Prostate gland (tissue), 2 donors: ENCODE measurements at regions not wholly inside any gene's neighbourhood (a gene's known extent, or its start where the extent isn't known, plus 50 kb on each side); places are given as distances from the start of the nearest gene placed in this dataset.

Source experiments
- DNase-seq: peaks from one replicate; pipeline ENCODE4 v3.0.0-alpha.2; 2019; ENCODE audit warnings: low spot score
- H3K27ac ChIP-seq, 2 donors: fragments of 200-600 bp; sonication (generic); 2 replicates each; pipeline ENCODE4 v1.5.1; 2017 to 2019
- H3K27me3 ChIP-seq: fragments of 200-600 bp; sonication (generic); replicated peaks from 2 replicates; pipeline ENCODE4 v1.5.1; 2019; ENCODE audit not compliant: insufficient read depth
- H3K36me3 ChIP-seq, 2 donors: fragments of 200-600 bp; sonication (generic); 1 replicate in 1 of 2; 2 replicates in 1 of 2; pipeline versions ENCODE4 v1.5.1 to v1.8.1; 2017 to 2019
- H3K4me1 ChIP-seq: fragments of 200-600 bp; sonication (generic); replicated peaks from 2 replicates; pipeline ENCODE4 v1.5.1; 2019
- H3K4me3 ChIP-seq, 2 donors: fragments of 200-600 bp; sonication (generic); 2 replicates each; pipeline ENCODE4 v1.5.1; 2017 to 2019
- H3K9me3 ChIP-seq: fragments of 200-600 bp; sonication (generic); 2 replicates; pipeline ENCODE4 v1.5.1; 2017
- CTCF ChIP-seq, 4 experiments: fragments of 200-600 bp in 2 of 4; fragments of 450-650 bp in 2 of 4; sonication (generic) in 2 of 4; IDR thresholded peaks; 1 replicate in 3 of 4; 2 replicates in 1 of 4; pipeline ENCODE4 v1.5.1; 2016 to 2019; ENCODE audit warnings: antibody characterized with exemption in 4 of 4, mild to moderate bottlenecking in 2 of 4, moderate library complexity in 2 of 4
- POLR2A ChIP-seq: fragments of 450-650 bp; IDR thresholded peaks from one replicate; pipeline ENCODE4 v1.6.1; 2016; ENCODE audit warnings: antibody characterized with exemption, mild to moderate bottlenecking
- POLR2AphosphoS5 ChIP-seq: sonication (generic); formaldehyde crosslinking; IDR thresholded peaks from one replicate; pipeline ENCODE4 v1.6.1; 2017; ENCODE audit warnings: antibody characterized with exemption
- WGBS: methylation state at CpG from one replicate; pipeline ENCODE4 v1.1.5; 2018; 5-methylcytosine and 5-hydroxymethylcytosine counted together
- intact Hi-C: fragments of 100-400 bp; cut with DNase I; formaldehyde crosslinking; loops from one replicate; pipeline ENCODE4 v1.14.2; 2022

- 72% methylated on average over 6 of the region's 6 CpGs for WGBS
- Histone ChIP-seq H3K36me3 (no peaks in the 10 kb centered on the region), H3K27me3 (no peaks in the 10 kb centered on the region), H3K9me3 (no peaks in the 10 kb centered on the region), H3K4me1 (peaks cover 5% of the 10 kb centered on the region), H3K4me3 (no peak overlapping the region), H3K27ac (no peak overlapping the region)
- intact Hi-C loops = no loop called here
- DNase-seq = peak; percentile 35
- TF ChIP-seq CTCF (IDR thresholded peaks at IDR 0.05) (no peak), POLR2A (no peak), POLR2AphosphoS5 (no peak)
Measured at GRCh38 chr5:73278693-73279092, 105.7 kb downstream of the TMEM174 start.

GRCh38 chr5:73274881-73275663, 102.1 kb downstream of the TMEM174 start:
- H3K27ac ChIP-seq = no peak overlapping the region
- TF ChIP-seq POLR2AphosphoS5 (no peak), CTCF (IDR thresholded peaks at IDR 0.05) (no peak), POLR2A (no peak)

GRCh38 chr5:73274121-73274520, 101.1 kb downstream of the TMEM174 start:
- no peak overlapping the region for H3K4me3 ChIP-seq
- no peaks in the 10 kb centered on the region for H3K4me1 ChIP-seq
- TF ChIP-seq CTCF (IDR thresholded peaks at IDR 0.05) = no peak
- no peak for TF ChIP-seq POLR2AphosphoS5
- TF ChIP-seq POLR2A = no peak
- no peak for DNase-seq
- intact Hi-C loops = no loop called here
- no peak overlapping the region for H3K27ac ChIP-seq
- no peaks in the 10 kb centered on the region for H3K9me3 ChIP-seq
- H3K36me3 ChIP-seq = no peaks in the 10 kb centered on the region
- WGBS = 93% methylated on average over 3 of the region's 3 CpGs
- no peaks in the 10 kb centered on the region for H3K27me3 ChIP-seq

More at GRCh38 chr5:73274881-73275663, 102.1 kb downstream of the TMEM174 start:
- DNase-seq = peak; percentile 61
- no peaks in the 10 kb centered on the region for H3K9me3 ChIP-seq
- WGBS = 35% methylated on average over 15 of the region's 15 CpGs
- H3K27me3 ChIP-seq = no peaks in the 10 kb centered on the region
- H3K4me3 ChIP-seq = no peak overlapping the region
- H3K36me3 ChIP-seq = no peaks in the 10 kb centered on the region
- no peaks in the 10 kb centered on the region for H3K4me1 ChIP-seq
- intact Hi-C loops = no loop called here

GRCh38 chr5:73273379-73274050, 100.5 kb downstream of the TMEM174 start:
- Histone ChIP-seq H3K4me1 (no peaks in the 10 kb centered on the region), H3K36me3 (no peaks in the 10 kb centered on the region), H3K4me3 (no peak overlapping the region), H3K9me3 (no peaks in the 10 kb centered on the region), H3K27ac (no peak overlapping the region), H3K27me3 (no peaks in the 10 kb centered on the region)
- WGBS = 60% methylated on average over 6 of the region's 6 CpGs
- intact Hi-C loops = no loop called here
- no peak for TF ChIP-seq POLR2A
- TF ChIP-seq CTCF (IDR thresholded peaks at IDR 0.05) = no peak
- TF ChIP-seq POLR2AphosphoS5 = no peak
- no peak for DNase-seq

- H3K36me3 ChIP-seq = no peaks in the 10 kb centered on the region
- TF ChIP-seq POLR2AphosphoS5 (no peak), CTCF (IDR thresholded peaks at IDR 0.05) (no peak), POLR2A (no peak)
- no peaks in the 10 kb centered on the region for H3K9me3 ChIP-seq
- no peaks in the 10 kb centered on the region for H3K27me3 ChIP-seq
- H3K4me1 ChIP-seq = no peaks in the 10 kb centered on the region
- no peak overlapping the region for H3K4me3 ChIP-seq
- H3K27ac ChIP-seq = no peak overlapping the region
- intact Hi-C loops = no loop called here
- no peak for DNase-seq
Measured at GRCh38 chr5:73272351-73272750, 99.4 kb downstream of the TMEM174 start.
